ENCODE measurements at regions not wholly inside any gene's neighbourhood (a gene's known extent, or its start where the extent isn't known, plus 50 kb on each side); places are given as distances from the start of the nearest gene placed in this dataset.

DNA sequence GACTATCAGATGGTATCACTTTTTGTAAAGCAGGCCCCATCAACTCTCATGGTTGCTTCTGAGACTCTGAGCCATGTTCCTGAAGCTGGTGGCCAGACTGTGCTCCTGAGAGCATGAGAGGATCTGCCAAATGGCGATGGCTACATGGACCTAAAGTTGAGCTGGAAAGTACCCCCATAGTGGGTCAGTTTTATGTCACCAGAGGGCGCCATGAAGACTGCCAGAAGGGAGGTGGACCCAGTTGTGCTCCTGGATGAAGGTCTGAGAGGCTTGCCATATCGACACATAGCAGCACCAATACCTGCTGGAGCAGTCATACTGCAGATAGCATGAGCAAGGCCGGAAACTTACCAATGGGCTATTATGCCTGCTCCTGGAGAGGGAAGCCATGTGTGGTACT, 105.7 kb downstream of the SLITRK2 start:
- TF ChIP-seq EZH2phosphoT487 (IDR thresholded peaks at IDR 0.05; ENCODE audit: low read depth, severe bottlenecking, unreplicated experiment) (no peak), EZH2 (IDR thresholded peaks at IDR 0.05; ENCODE audit: borderline replicate concordance) (no peak)
- TF ChIP-seq, protein P1, sequence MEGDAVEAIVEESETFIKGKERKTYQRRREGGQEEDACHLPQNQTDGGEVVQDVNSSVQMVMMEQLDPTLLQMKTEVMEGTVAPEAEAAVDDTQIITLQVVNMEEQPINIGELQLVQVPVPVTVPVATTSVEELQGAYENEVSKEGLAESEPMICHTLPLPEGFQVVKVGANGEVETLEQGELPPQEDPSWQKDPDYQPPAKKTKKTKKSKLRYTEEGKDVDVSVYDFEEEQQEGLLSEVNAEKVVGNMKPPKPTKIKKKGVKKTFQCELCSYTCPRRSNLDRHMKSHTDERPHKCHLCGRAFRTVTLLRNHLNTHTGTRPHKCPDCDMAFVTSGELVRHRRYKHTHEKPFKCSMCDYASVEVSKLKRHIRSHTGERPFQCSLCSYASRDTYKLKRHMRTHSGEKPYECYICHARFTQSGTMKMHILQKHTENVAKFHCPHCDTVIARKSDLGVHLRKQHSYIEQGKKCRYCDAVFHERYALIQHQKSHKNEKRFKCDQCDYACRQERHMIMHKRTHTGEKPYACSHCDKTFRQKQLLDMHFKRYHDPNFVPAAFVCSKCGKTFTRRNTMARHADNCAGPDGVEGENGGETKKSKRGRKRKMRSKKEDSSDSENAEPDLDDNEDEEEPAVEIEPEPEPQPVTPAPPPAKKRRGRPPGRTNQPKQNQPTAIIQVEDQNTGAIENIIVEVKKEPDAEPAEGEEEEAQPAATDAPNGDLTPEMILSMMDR (IDR thresholded peaks at IDR 0.05; ENCODE audit: poor library complexity) = no peak

Measured in hepatocyte (in vitro differentiated cells).